ENCODE measurements at regions not wholly inside any gene's neighbourhood (a gene's known extent, or its start where the extent isn't known, plus 50 kb on each side); places are given as distances from the start of the nearest gene placed in this dataset.
A peak's percentile ranks its signal among the peaks of the same experiment; 100 is the strongest.
"Not testable (repeated sequence)": the region's sequence is repeated elsewhere in the genome, so short reads cannot be mapped to it uniquely, and the experiment has no call there.

GRCh38 chr20:63145156-63145555 is 70.8 kb downstream of the YTHDF1 start:
- DNase-seq (ENCODE audit: low spot score), result no peak

GRCh38 chr20:63142933-63143332 is 73.0 kb downstream of the YTHDF1 start:
- DNase-seq (ENCODE audit: low spot score), result no peak

GRCh38 chr20:63141531-63141930 is 74.4 kb downstream of the YTHDF1 start:
- DNase-seq (ENCODE audit: low spot score), result no peak

- DNase-seq (ENCODE audit: low spot score), result no peak
Observed at GRCh38 chr20:63140514-63141433, 75.2 kb downstream of the YTHDF1 start.

GRCh38 chr20:63139837-63140236 is 76.1 kb downstream of the YTHDF1 start:
- DNase-seq (ENCODE audit: low spot score), result no peak

- DNase-seq (ENCODE audit: low spot score), result no peak
Observed at GRCh38 chr20:63139356-63139755, 76.6 kb downstream of the YTHDF1 start.

- DNase-seq (ENCODE audit: low spot score), result peak; percentile 66
Observed at GRCh38 chr20:63138855-63139341, 77.0 kb downstream of the YTHDF1 start.

- no peak for DNase-seq (ENCODE audit: low spot score)
Observed at GRCh38 chr20:63137851-63138415, 78.0 kb downstream of the YTHDF1 start.

- DNase-seq (ENCODE audit: low spot score), result no peak
Observed at GRCh38 chr20:63136296-63136695, 79.6 kb downstream of the YTHDF1 start.

- no peak for DNase-seq (ENCODE audit: low spot score)
Observed at GRCh38 chr20:63135411-63135810, 80.5 kb downstream of the YTHDF1 start.

GRCh38 chr20:63134711-63135361 is 81.1 kb downstream of the YTHDF1 start:
- not testable (repeated sequence) for DNase-seq (ENCODE audit: low spot score)

- DNase-seq (ENCODE audit: low spot score), result no peak
Observed at GRCh38 chr20:63134201-63134612, 81.7 kb downstream of the YTHDF1 start.

GRCh38 chr20:63133481-63134091 is 82.3 kb downstream of the YTHDF1 start:
- DNase-seq (ENCODE audit: low spot score), result no peak

- no peak for DNase-seq (ENCODE audit: low spot score)
Observed at GRCh38 chr20:63132715-63133471, 83.0 kb downstream of the YTHDF1 start.

GRCh38 chr20:63132131-63132714 is 83.7 kb downstream of the YTHDF1 start:
- no peak for DNase-seq (ENCODE audit: low spot score)

GRCh38 chr20:63130658-63131577 is 85.0 kb downstream of the YTHDF1 start:
- DNase-seq (ENCODE audit: low spot score), result no peak

- no peak for DNase-seq (ENCODE audit: low spot score)
Observed at GRCh38 chr20:63129991-63130657, 85.8 kb downstream of the YTHDF1 start.

- no peak for DNase-seq (ENCODE audit: low spot score)
Observed at GRCh38 chr20:63129376-63129965, 86.5 kb downstream of the YTHDF1 start.

GRCh38 chr20:63128956-63129355 is 87.0 kb downstream of the YTHDF1 start:
- no peak for DNase-seq (ENCODE audit: low spot score)

All from COLO829 (cell line).